Activated T-cell treated with anti-CD3 and anti-CD28 coated beads, Interleukin-2, amount 50 U/mL, for 24 hours (primary cell): ENCODE measurements at regions not wholly inside any gene's neighbourhood (a gene's known extent, or its start where the extent isn't known, plus 50 kb on each side); places are given as distances from the start of the nearest gene placed in this dataset.
"Not testable (repeated sequence)": the region's sequence is repeated elsewhere in the genome, so short reads cannot be mapped to it uniquely, and the experiment has no call there.

ENCODE experiments used
- DNase-seq: peaks from one replicate; pipeline ENCODE4 v3.0.0-alpha.2; 2020
- H3K27ac Mint-ChIP-seq: 2 replicates; pipeline ENCODE4 v1.8.0; 2020; ENCODE audit warnings: mild to moderate bottlenecking, mixed read lengths
- H3K27me3 Mint-ChIP-seq: 2 replicates; pipeline ENCODE4 v1.8.0; 2020; ENCODE audit warnings: mixed read lengths
- H3K36me3 Mint-ChIP-seq: 2 replicates; pipeline ENCODE4 v1.8.0; 2020; ENCODE audit warnings: low read depth, mixed read lengths
- H3K4me1 Mint-ChIP-seq: 2 replicates; pipeline ENCODE4 v1.8.0; 2020; ENCODE audit warnings: low read depth, mixed read lengths
- H3K4me3 Mint-ChIP-seq: 2 replicates; pipeline ENCODE4 v1.8.0; 2020; ENCODE audit warnings: mild to moderate bottlenecking, moderate library complexity, mixed read lengths
- H3K9me3 Mint-ChIP-seq: 2 replicates; pipeline ENCODE4 v1.8.0; 2020; ENCODE audit warnings: mixed read lengths

DNA sequence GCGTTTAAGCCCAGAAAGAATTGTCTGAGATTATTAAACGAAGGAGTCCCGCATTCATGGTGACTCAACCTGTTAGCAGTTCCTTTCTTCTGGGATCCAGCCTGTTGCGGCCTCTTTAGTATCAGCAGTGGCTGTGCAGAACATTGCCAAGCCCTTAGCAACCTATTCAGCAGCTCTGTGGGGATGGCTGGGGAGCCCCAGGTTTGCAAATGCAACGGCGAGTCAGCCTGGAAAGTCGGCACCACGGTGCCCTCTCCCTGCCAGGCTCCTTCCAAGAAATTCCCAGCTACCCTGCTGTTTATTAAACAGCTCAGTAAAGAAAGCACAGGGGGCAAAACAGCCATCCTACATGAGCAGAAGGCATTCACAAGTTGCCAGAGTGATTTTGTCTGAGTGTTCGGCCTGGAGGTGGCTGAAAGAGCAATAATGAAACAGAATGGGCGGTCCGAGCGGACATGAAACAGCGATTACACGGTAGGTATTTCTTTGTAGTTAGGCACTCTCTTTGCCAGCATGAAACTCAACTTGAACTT is 198.3 kb downstream of the BAMBI start:
- Mint-ChIP-seq H3K36me3 (no peaks in the 10 kb centered on the region), H3K27me3 (peaks cover 14% of the 10 kb centered on the region), H3K4me1 (peaks cover 2% of the 10 kb centered on the region), H3K9me3 (no peaks in the 10 kb centered on the region), H3K4me3 (no peak overlapping the region), H3K27ac (no peak overlapping the region)
- no peak for DNase-seq

DNA sequence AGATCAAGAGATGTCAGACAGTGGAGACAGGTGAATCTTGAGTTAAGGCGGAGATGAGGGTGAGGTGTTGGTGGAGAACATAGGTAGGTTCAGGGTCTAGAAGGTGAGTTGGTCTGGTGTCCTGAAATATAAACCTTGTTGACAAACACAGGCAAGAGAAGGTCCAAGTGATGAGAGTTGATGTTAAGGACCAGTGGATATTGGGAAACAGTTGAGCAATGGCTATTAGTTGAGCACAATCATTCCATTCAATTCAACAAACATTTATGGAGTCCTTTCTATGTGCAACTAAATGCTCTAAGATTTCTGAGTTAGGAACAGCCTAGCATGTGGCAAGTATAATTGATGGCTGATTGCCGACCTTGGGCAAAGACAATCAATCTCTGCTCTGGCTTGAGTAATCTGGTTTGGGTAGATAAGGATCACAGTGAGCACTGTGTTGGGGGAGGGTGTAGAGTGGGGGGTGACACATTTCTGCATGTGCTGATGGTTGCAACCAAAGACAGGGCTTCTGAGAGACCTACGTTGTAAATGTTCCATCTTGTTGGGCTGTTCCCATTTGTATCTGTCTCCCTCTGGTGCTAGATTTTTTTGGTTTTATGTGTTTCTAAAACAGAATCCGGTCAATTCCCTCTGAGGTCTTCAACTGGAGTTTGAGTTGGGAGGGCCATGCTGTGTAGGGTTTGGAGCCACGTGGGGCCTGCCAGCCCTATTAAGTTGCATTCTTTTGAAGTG is 201.1 kb downstream of the BAMBI start:
- no peak overlapping the region for H3K4me3 Mint-ChIP-seq
- H3K4me1 Mint-ChIP-seq = peaks cover 2% of the 10 kb centered on the region
- no peak for DNase-seq
- H3K9me3 Mint-ChIP-seq = no peaks in the 10 kb centered on the region
- H3K36me3 Mint-ChIP-seq = no peaks in the 10 kb centered on the region
- H3K27me3 Mint-ChIP-seq = peaks cover 23% of the 10 kb centered on the region
- H3K27ac Mint-ChIP-seq = no peak overlapping the region

- Mint-ChIP-seq H3K36me3 (no peaks in the 10 kb centered on the region), H3K27ac (no peak overlapping the region), H3K27me3 (peaks cover 25% of the 10 kb centered on the region), H3K4me3 (no peak overlapping the region), H3K4me1 (peaks cover 2% of the 10 kb centered on the region), H3K9me3 (no peaks in the 10 kb centered on the region)
- DNase-seq = no peak
Observed at GRCh38 chr10:28879246-28879645, 201.9 kb downstream of the BAMBI start.

DNA sequence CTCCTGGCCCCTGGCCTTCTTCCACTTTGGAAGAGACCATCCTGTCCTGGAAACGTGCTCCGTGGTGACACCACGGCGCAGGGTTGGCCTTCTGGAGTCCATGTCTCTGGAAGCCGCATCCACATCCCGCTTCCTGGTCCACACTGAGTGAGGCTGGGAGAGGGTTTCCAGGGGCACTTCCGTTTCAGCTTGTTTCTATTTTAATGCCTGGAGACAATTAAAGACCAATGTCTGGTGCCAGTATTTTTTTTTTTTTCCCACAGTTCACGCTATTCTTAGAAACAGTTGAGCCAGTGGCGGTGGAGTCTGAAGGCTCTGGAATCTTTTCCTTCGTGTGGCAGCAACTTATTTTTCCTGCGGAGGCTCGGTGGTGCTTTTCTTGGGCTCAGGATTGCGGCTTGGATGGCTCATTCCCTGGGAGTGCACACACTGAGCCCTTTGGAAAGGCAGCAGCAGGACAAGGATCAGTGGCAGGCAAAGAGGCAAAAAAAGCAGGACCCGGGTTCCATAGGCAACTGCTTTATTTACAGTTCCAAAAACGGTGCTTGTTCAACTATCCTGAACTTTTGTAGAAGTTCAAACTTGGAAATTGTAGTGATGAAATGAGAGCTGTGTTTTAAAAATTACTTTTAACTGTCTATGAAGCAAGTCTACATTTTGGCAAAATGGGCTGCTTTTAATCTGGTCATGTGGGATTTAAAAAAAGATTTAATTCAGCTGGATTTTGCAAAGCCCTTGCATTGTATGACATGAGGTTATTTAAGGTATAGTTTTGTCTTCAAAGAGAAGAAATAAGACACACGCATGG is 202.8 kb downstream of the BAMBI start:
- peaks cover 2% of the 10 kb centered on the region for H3K4me1 Mint-ChIP-seq
- peaks cover 22% of the 10 kb centered on the region for H3K27me3 Mint-ChIP-seq
- H3K27ac Mint-ChIP-seq = no peak overlapping the region
- no peaks in the 10 kb centered on the region for H3K9me3 Mint-ChIP-seq
- H3K36me3 Mint-ChIP-seq = no peaks in the 10 kb centered on the region
- H3K4me3 Mint-ChIP-seq = no peak overlapping the region
- no peak for DNase-seq

- no peaks in the 10 kb centered on the region for H3K36me3 Mint-ChIP-seq
- no peak overlapping the region for H3K4me3 Mint-ChIP-seq
- peaks cover 2% of the 10 kb centered on the region for H3K4me1 Mint-ChIP-seq
- no peak overlapping the region for H3K27ac Mint-ChIP-seq
- peaks cover 22% of the 10 kb centered on the region for H3K27me3 Mint-ChIP-seq
- DNase-seq = no peak
- no peaks in the 10 kb centered on the region for H3K9me3 Mint-ChIP-seq
Observed at GRCh38 chr10:28880683-28880950, 203.3 kb downstream of the BAMBI start.

DNA sequence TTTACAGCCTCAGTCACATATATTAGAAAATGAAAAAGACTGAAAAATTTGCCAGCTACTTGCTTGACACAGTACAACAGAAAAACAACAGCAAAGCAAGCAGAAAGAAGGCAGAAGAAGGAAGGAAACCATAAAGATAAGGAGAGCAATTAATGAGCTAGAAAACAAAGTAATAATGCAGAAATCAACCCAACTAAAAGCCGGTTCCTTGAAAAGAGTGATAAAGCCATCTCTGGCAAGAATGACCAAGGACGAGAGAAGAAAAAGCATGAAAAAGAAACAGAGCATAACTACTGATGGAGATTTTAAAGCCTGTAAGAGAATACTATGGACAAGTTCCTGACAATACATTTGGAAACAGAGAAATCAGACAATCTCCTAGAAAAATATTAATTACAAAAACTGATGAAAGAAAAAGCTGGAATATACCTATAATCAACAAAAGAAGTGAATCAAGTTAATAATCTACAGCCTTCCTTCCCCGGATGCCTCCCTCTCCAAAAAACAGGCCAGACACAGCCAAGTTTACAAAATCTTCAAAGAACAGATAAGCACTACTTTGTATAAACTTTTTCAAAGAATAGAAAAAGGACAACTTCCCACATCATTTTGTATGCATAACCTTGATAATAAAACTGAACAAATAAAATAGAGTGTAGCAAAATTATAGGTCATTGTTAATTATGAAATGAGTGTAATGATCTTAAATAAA is 204.0 kb downstream of the BAMBI start:
- Mint-ChIP-seq H3K27me3 (peaks cover 22% of the 10 kb centered on the region), H3K9me3 (no peaks in the 10 kb centered on the region), H3K36me3 (no peaks in the 10 kb centered on the region), H3K27ac (no peak overlapping the region), H3K4me1 (peaks cover 2% of the 10 kb centered on the region), H3K4me3 (no peak overlapping the region)
- DNase-seq = no peak

- no peak for DNase-seq
- Mint-ChIP-seq H3K4me3 (no peak overlapping the region), H3K27me3 (peaks cover 13% of the 10 kb centered on the region), H3K9me3 (no peaks in the 10 kb centered on the region), H3K27ac (no peak overlapping the region), H3K4me1 (peaks cover 2% of the 10 kb centered on the region), H3K36me3 (no peaks in the 10 kb centered on the region)
Observed at GRCh38 chr10:28883741-28884423, 206.6 kb downstream of the BAMBI start.

DNA sequence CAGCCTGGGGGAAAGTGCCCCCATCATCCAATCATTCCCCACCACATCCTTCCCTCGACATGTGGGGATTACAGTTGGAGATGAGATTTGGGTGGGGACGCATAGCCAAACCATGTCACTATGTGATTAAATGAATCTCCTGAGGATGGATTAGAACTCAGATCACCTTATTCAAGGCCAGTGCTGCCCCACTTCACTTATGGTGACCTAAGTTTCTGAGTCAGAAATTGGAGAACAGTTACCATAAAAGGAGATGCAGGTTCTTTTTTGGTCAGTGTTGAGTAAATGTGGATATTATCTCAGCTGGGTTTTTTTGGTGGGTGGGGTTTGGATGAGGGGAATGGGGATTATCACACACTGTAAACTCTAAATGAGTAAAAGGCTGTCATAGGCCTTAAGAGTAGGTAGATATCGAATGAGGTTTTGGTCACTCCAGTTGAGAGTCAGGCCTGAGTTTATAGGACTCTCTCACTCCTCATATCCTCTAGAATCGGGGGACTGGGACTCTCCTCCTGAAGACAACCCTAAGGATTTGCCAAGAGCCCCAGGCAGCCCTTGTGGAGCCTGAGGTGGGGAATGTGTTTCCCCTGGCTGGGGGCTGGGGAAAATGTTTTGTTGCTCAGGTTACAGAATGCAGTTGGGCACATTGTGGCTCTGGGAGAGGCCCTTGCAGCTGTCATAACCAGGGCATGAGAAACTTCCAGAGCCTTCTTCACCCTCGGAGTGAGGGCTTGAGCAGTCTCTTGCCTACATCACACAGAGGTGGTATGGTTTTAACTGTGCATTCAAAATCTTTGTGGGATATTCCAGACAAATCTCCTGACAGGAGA is 213.0 kb downstream of the BAMBI start:
- Mint-ChIP-seq H3K27ac (no peak overlapping the region), H3K9me3 (no peaks in the 10 kb centered on the region), H3K36me3 (no peaks in the 10 kb centered on the region), H3K4me3 (no peak overlapping the region), H3K4me1 (no peaks in the 10 kb centered on the region), H3K27me3 (no peaks in the 10 kb centered on the region)
- DNase-seq = no peak

DNA sequence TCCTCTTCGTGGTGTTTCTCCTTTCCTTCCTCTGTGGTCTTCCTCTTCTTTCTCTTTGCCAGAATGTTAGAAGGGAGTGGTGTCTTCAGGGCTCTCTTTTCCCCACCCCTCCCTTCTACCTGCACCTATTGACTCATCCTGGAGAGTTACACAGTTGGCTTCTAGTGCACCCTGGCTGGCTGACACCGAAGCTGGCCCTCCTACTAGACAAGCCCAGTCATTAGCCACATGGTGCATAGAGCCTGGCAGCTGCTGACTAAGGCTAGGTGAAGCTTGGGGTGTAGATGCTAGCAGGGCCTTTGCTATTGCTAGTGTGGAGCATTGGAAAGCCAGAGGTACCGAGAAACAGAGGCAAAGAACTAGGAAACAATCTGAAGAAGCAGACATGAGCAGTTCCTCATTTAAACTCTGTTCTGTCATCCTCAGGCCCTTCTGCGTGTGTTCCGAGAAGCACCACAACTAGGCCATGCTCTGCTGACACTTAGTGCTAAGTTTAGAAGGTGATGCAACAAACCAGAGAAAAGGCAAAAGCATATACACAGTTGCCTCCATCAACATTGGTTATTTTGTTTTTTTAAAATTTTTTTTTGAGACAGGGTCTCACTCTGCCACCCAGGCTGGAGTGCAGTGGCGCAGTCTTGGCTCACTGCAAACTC is 213.9 kb downstream of the BAMBI start:
- Mint-ChIP-seq H3K36me3 (no peaks in the 10 kb centered on the region), H3K4me3 (no peak overlapping the region), H3K4me1 (no peaks in the 10 kb centered on the region), H3K27me3 (no peaks in the 10 kb centered on the region), H3K27ac (no peak overlapping the region), H3K9me3 (no peaks in the 10 kb centered on the region)
- DNase-seq = no peak

- no peaks in the 10 kb centered on the region for H3K4me1 Mint-ChIP-seq
- no peaks in the 10 kb centered on the region for H3K9me3 Mint-ChIP-seq
- H3K36me3 Mint-ChIP-seq = no peaks in the 10 kb centered on the region
- no peak for DNase-seq
- H3K4me3 Mint-ChIP-seq = no peak overlapping the region
- H3K27me3 Mint-ChIP-seq = peaks cover 2% of the 10 kb centered on the region
- no peak overlapping the region for H3K27ac Mint-ChIP-seq
Observed at GRCh38 chr10:28892818-28893547, 215.7 kb downstream of the BAMBI start.

- Mint-ChIP-seq H3K4me1 (no peaks in the 10 kb centered on the region), H3K9me3 (no peaks in the 10 kb centered on the region), H3K4me3 (no peak overlapping the region), H3K36me3 (no peaks in the 10 kb centered on the region), H3K27me3 (peaks cover 2% of the 10 kb centered on the region), H3K27ac (no peak overlapping the region)
- DNase-seq = no peak
Observed at GRCh38 chr10:28894146-28894545, 216.8 kb downstream of the BAMBI start.

DNA sequence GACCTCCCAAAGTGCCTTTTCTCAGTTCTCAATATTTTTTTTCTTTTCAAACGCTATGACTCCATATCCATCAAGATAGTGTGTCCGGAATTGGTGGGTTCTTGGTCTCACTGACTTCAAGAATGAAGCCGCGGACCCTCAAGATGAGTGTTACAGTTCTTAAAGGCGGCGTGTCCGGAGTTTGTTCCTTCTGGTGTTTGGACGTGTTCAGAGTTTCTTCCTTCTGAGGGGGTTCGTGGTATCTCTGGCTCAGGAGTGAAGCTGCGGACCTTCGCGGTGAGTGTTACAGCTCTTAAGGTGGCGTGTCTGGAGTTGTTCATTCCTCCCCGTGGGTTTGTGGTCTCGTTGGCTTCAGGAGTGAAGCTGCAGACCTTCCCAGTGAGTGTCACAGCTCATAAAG is 218.3 kb downstream of the BAMBI start:
- H3K27ac Mint-ChIP-seq, H3K27me3 Mint-ChIP-seq, H3K4me3 Mint-ChIP-seq, H3K36me3 Mint-ChIP-seq, H3K9me3 Mint-ChIP-seq, DNase-seq, H3K4me1 Mint-ChIP-seq: not testable (repeated sequence)

GRCh38 chr10:28896791-28897409 is 219.6 kb downstream of the BAMBI start:
- H3K4me1 Mint-ChIP-seq, H3K27ac Mint-ChIP-seq, DNase-seq, H3K4me3 Mint-ChIP-seq, H3K27me3 Mint-ChIP-seq, H3K9me3 Mint-ChIP-seq, H3K36me3 Mint-ChIP-seq: not testable (repeated sequence)
